ENCODE measurements at regions not wholly inside any gene's neighbourhood (a gene's known extent, or its start where the extent isn't known, plus 50 kb on each side); places are given as distances from the start of the nearest gene placed in this dataset.

- TF ChIP-seq, protein P1, sequence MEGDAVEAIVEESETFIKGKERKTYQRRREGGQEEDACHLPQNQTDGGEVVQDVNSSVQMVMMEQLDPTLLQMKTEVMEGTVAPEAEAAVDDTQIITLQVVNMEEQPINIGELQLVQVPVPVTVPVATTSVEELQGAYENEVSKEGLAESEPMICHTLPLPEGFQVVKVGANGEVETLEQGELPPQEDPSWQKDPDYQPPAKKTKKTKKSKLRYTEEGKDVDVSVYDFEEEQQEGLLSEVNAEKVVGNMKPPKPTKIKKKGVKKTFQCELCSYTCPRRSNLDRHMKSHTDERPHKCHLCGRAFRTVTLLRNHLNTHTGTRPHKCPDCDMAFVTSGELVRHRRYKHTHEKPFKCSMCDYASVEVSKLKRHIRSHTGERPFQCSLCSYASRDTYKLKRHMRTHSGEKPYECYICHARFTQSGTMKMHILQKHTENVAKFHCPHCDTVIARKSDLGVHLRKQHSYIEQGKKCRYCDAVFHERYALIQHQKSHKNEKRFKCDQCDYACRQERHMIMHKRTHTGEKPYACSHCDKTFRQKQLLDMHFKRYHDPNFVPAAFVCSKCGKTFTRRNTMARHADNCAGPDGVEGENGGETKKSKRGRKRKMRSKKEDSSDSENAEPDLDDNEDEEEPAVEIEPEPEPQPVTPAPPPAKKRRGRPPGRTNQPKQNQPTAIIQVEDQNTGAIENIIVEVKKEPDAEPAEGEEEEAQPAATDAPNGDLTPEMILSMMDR (IDR thresholded peaks at IDR 0.05; ENCODE audit: extremely low read depth, insufficient read depth, missing control alignments), result no peak
- no peak for DNase-seq (ENCODE audit: low spot score)
- in situ Hi-C loops (cut with MboI; ENCODE audit: low pct_unique_long_range_greater_than_20kb, low sequenced_read_pairs, unreplicated experiment), result no loop called here
Measured at GRCh38 chr10:105391670-105392351, 750.7 kb downstream of the SORCS3 start.

- in situ Hi-C loops (cut with MboI; ENCODE audit: low pct_unique_long_range_greater_than_20kb, low sequenced_read_pairs, unreplicated experiment), result no loop called here
- DNase-seq (ENCODE audit: low spot score), result no peak
- TF ChIP-seq, protein P1 (IDR thresholded peaks at IDR 0.05; ENCODE audit: extremely low read depth, insufficient read depth, missing control alignments), result no peak
Measured at GRCh38 chr10:105387971-105388370, 746.9 kb downstream of the SORCS3 start.

DNA sequence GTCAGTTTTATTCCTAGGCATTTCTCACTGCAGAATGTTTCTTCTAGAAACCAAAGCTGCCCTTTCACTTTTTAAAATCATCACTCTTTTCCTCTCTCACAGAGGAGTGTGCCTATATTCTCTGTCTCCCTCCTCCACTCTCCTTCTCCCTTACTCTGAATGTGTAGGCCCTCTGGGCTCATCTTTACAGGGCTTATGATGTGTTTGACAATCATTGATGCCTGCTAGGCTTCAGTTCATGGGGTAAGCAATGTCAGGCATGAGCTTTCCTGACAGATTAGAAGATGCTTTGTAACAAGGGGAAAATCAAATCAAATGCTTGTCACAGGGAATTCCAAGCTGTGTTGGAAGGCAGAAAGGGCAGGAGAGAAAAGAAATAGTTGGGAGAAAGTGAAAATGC, 742.9 kb downstream of the SORCS3 start:
- DNase-seq (ENCODE audit: low spot score), result no peak
- TF ChIP-seq, protein P1 (IDR thresholded peaks at IDR 0.05; ENCODE audit: extremely low read depth, insufficient read depth, missing control alignments), result no peak
- in situ Hi-C loops (cut with MboI; ENCODE audit: low pct_unique_long_range_greater_than_20kb, low sequenced_read_pairs, unreplicated experiment), result no loop called here

- DNase-seq (ENCODE audit: low spot score), result no peak
- TF ChIP-seq, protein P1 (IDR thresholded peaks at IDR 0.05; ENCODE audit: extremely low read depth, insufficient read depth, missing control alignments), result no peak
- in situ Hi-C loops (cut with MboI; ENCODE audit: low pct_unique_long_range_greater_than_20kb, low sequenced_read_pairs, unreplicated experiment), result no loop called here
Measured at GRCh38 chr10:105370692-105371091, 729.6 kb downstream of the SORCS3 start.

- no peak for DNase-seq (ENCODE audit: low spot score)
- in situ Hi-C loops (cut with MboI; ENCODE audit: low pct_unique_long_range_greater_than_20kb, low sequenced_read_pairs, unreplicated experiment), result no loop called here
- TF ChIP-seq, protein P1 (IDR thresholded peaks at IDR 0.05; ENCODE audit: extremely low read depth, insufficient read depth, missing control alignments), result no peak
Measured at GRCh38 chr10:105359708-105360107, 718.6 kb downstream of the SORCS3 start.

GRCh38 chr10:105358911-105359310, 717.8 kb downstream of the SORCS3 start:
- TF ChIP-seq, protein P1 (IDR thresholded peaks at IDR 0.05; ENCODE audit: extremely low read depth, insufficient read depth, missing control alignments), result no peak
- no peak for DNase-seq (ENCODE audit: low spot score)
- in situ Hi-C loops (cut with MboI; ENCODE audit: low pct_unique_long_range_greater_than_20kb, low sequenced_read_pairs, unreplicated experiment), result no loop called here

All from GM13977 (cell line).